Peyer's patch (tissue), 4 donors: ENCODE measurements at regions not wholly inside any gene's neighbourhood (a gene's known extent, or its start where the extent isn't known, plus 50 kb on each side); places are given as distances from the start of the nearest gene placed in this dataset.

Experiments
- CTCF ChIP-seq, 6 experiments: fragments of 450-650 bp in 4 of 6; fragments of 200-600 bp in 2 of 6; sonication (generic) in 1 of 6; IDR thresholded peaks; one replicate each; pipeline ENCODE4 v1.5.1; 2017 to 2019; ENCODE audit warnings: antibody characterized with exemption in 6 of 6, mild to moderate bottlenecking in 3 of 6, moderate library complexity in 1 of 6
- POLR2A ChIP-seq, 2 donors: fragments of 450-650 bp; IDR thresholded peaks; one replicate each; pipeline ENCODE4 v1.5.1; 2017; ENCODE audit warnings: antibody characterized with exemption in 2 of 2, mild to moderate bottlenecking in 2 of 2, moderate library complexity in 2 of 2

GRCh38 chr19:27780367-27781075, 1432.4 kb downstream of the UQCRFS1 start:
- TF ChIP-seq CTCF (IDR thresholded peaks at IDR 0.05) (no peak), POLR2A (IDR thresholded peaks at IDR 0.05) (no peak)
